Suprapubic skin (tissue), 4 donors: ENCODE measurements at regions not wholly inside any gene's neighbourhood (a gene's known extent, or its start where the extent isn't known, plus 50 kb on each side); places are given as distances from the start of the nearest gene placed in this dataset.

Source experiments
- DNase-seq, 2 donors: peaks; one replicate each; pipeline ENCODE4 v3.0.0-alpha.2; 2019; ENCODE audit warnings: low spot score in 2 of 2
- H3K27ac ChIP-seq: fragments of 200-600 bp; sonication (generic); one replicate; pipeline ENCODE4 v1.5.1; 2019
- H3K27me3 ChIP-seq: fragments of 200-600 bp; sonication (generic); one replicate; pipeline ENCODE4 v1.5.1; 2019
- H3K36me3 ChIP-seq: fragments of 200-600 bp; sonication (generic); one replicate; pipeline ENCODE4 v1.5.1; 2019
- H3K4me1 ChIP-seq: fragments of 200-600 bp; sonication (generic); one replicate; pipeline ENCODE4 v1.5.1; 2019
- H3K4me3 ChIP-seq: fragments of 200-600 bp; sonication (generic); one replicate; pipeline ENCODE4 v1.5.1; 2019; ENCODE audit warnings: mild to moderate bottlenecking
- H3K9me3 ChIP-seq: fragments of 200-600 bp; sonication (generic); one replicate; pipeline ENCODE4 v1.5.1; 2019
- CTCF ChIP-seq, 2 donors: fragments of 200-600 bp in 1 of 2; fragments of 450-650 bp in 1 of 2; sonication (generic) in 1 of 2; IDR thresholded peaks; one replicate each; pipeline ENCODE4 v1.5.1; 2016 to 2019; ENCODE audit warnings: antibody characterized with exemption in 2 of 2, mild to moderate bottlenecking in 1 of 2, moderate library complexity in 1 of 2
- EP300 ChIP-seq: sonication (generic); formaldehyde crosslinking; IDR thresholded peaks from one replicate; pipeline ENCODE4 v1.6.1; 2017; ENCODE audit warnings: antibody characterized with exemption
- POLR2A ChIP-seq, 2 donors: fragments of 450-650 bp; IDR thresholded peaks; one replicate each; pipeline ENCODE4 v1.6.1; 2017; ENCODE audit warnings: antibody characterized with exemption in 2 of 2, mild to moderate bottlenecking in 2 of 2, moderate library complexity in 2 of 2
- POLR2AphosphoS5 ChIP-seq, 3 donors: sonication (generic); formaldehyde crosslinking; IDR thresholded peaks; one replicate each; pipeline ENCODE4 v1.6.1; 2017; ENCODE audit warnings: antibody characterized with exemption in 3 of 3
- WGBS: methylation state at CpG from one replicate; pipeline ENCODE4 v1.1.5; 2018; 5-methylcytosine and 5-hydroxymethylcytosine counted together

DNA sequence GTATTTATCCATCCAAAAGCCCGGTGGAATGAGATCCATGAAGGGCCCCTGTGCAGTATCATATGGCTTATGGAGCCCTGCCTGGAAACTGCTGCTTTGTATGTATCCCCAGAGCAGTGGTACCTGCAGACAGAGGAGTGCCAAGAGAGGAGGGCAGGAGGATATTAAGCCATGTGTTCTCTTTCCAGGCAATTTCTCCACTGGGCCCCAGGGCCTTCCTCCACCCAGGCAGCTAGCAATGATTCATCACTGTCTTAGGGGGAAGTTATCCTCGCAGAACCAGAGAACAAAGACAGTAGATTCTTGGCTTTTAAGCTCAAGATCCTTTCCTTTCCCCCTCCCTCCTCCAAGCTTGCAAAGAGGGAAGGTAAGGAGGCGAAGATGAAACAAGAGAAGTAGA lies 98.1 kb downstream of the LRRC30 start:
- no peak for DNase-seq
- Histone ChIP-seq H3K4me3 (no peak overlapping the region), H3K4me1 (no peaks in the 10 kb centered on the region), H3K36me3 (no peaks in the 10 kb centered on the region), H3K27ac (no peak overlapping the region), H3K9me3 (no peaks in the 10 kb centered on the region), H3K27me3 (no peaks in the 10 kb centered on the region)
- no peak for TF ChIP-seq EP300
- TF ChIP-seq POLR2AphosphoS5 (IDR thresholded peaks at IDR 0.05) = no peak
- TF ChIP-seq POLR2A (IDR thresholded peaks at IDR 0.05) = no peak
- TF ChIP-seq CTCF (IDR thresholded peaks at IDR 0.05) = no peak
- 41% methylated on average over 3 of the region's 3 CpGs for WGBS

GRCh38 chr18:7332452-7332851 lies 101.6 kb downstream of the LRRC30 start:
- H3K4me3 ChIP-seq = no peak overlapping the region
- DNase-seq = no peak

DNA sequence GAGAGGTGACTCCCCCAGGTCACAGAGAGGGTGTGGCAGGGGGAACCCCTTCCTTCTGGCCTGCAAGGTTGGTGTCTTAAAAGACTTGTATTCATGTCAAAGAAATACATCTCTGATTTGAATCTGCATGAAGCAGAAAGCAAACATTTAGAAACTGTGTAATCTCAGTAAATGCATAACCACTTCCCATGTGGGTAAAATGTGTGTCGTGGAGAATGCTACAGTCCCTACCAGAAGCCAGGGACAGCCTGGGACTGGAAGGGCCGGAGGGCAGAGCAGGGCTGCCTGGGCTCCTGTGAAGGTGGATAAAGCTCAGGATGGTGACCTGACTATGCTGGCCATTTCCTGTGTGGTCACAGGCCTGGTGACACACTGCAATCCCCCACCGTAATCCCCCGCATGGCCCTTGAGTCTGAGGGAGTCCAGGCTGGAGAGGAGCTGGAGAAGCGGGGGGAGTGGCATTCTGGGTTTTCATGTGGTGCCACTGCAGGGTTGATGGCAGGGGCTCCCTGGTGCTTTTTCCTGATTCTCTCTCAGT lies 102.2 kb downstream of the LRRC30 start:
- no peaks in the 10 kb centered on the region for H3K27me3 ChIP-seq
- WGBS = 92% methylated on average over 5 of the region's 5 CpGs
- H3K4me3 ChIP-seq = no peak overlapping the region
- no peaks in the 10 kb centered on the region for H3K4me1 ChIP-seq
- H3K9me3 ChIP-seq = no peaks in the 10 kb centered on the region
- DNase-seq = no peak
- H3K27ac ChIP-seq = no peak overlapping the region
- no peak for TF ChIP-seq CTCF (IDR thresholded peaks at IDR 0.05)
- no peak for TF ChIP-seq POLR2A (IDR thresholded peaks at IDR 0.05)
- no peak for TF ChIP-seq EP300
- TF ChIP-seq POLR2AphosphoS5 (IDR thresholded peaks at IDR 0.05) = no peak
- H3K36me3 ChIP-seq = no peaks in the 10 kb centered on the region

More at GRCh38 chr18:7332452-7332851, 101.6 kb downstream of the LRRC30 start:
- no peaks in the 10 kb centered on the region for H3K4me1 ChIP-seq
- H3K36me3 ChIP-seq = no peaks in the 10 kb centered on the region
- no peaks in the 10 kb centered on the region for H3K9me3 ChIP-seq
- no peak overlapping the region for H3K27ac ChIP-seq
- no peak for TF ChIP-seq POLR2A (IDR thresholded peaks at IDR 0.05)
- TF ChIP-seq EP300 = no peak
- no peak for TF ChIP-seq CTCF (IDR thresholded peaks at IDR 0.05)
- TF ChIP-seq POLR2AphosphoS5 (IDR thresholded peaks at IDR 0.05) = no peak
- no peaks in the 10 kb centered on the region for H3K27me3 ChIP-seq
- 100% methylated on average over 1 of the region's 1 CpG for WGBS

DNA sequence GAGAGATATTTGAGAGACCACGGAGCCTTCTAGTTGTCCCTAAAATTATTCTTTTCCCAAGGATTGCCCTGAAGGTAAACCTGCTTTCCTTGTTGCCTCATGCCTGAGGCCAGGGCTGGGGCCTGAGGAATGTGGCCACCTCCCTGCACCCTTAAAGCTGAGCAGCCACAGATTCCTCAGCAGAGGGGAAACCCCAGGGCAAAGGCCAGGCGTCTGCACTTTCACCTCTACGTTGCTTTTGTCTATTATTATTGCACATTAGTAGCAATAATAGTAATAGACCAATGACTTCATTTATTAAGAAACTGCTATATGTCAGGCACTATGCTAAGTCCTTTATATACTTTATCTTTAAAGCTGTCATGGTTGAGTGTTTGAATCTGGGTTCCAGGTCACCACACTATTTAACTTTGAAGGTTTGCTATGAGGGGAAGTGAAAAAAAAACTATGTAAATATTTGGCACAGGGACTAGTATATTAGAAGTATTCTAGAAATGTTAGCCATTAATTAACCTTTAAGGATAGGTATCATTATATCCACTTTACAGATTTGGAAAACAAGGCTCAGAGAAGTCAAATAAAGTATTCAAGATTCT lies 104.2 kb downstream of the LRRC30 start:
- Histone ChIP-seq H3K27me3 (no peaks in the 10 kb centered on the region), H3K4me1 (no peaks in the 10 kb centered on the region), H3K9me3 (no peaks in the 10 kb centered on the region), H3K36me3 (no peaks in the 10 kb centered on the region), H3K27ac (no peak overlapping the region), H3K4me3 (no peak overlapping the region)
- WGBS = 66% methylated on average over 3 of the region's 3 CpGs
- no peak for TF ChIP-seq POLR2A (IDR thresholded peaks at IDR 0.05)
- TF ChIP-seq CTCF (IDR thresholded peaks at IDR 0.05) = no peak
- no peak for TF ChIP-seq POLR2AphosphoS5 (IDR thresholded peaks at IDR 0.05)
- no peak for TF ChIP-seq EP300
- DNase-seq = no peak

DNA sequence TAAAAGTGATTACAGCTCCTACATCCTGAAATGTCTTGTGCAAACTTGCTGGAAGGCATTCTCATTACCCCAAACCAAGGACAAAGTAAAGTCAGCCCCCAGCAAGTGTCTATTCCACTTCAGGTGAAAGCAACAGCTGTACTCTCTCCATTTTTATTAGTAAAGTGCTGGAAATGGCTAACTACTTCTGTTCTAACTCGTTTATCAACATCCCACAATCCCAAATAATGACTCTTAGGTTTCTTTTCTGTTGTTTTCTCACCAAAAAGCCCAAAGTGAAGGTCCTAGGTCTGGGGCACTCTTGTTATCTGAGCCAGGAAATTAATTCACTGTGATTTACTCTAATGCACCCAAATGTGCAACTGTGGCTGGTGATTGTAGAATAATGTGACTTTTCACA lies 105.7 kb downstream of the LRRC30 start:
- no peak for TF ChIP-seq CTCF (IDR thresholded peaks at IDR 0.05)
- no peak for TF ChIP-seq EP300
- Histone ChIP-seq H3K36me3 (no peaks in the 10 kb centered on the region), H3K27me3 (no peaks in the 10 kb centered on the region), H3K9me3 (no peaks in the 10 kb centered on the region), H3K27ac (no peak overlapping the region), H3K4me1 (no peaks in the 10 kb centered on the region), H3K4me3 (no peak overlapping the region)
- 42% methylated on average over 1 of the region's 1 CpG for WGBS
- no peak for DNase-seq
